ENCODE measurements at regions not wholly inside any gene's neighbourhood (a gene's known extent, or its start where the extent isn't known, plus 50 kb on each side); places are given as distances from the start of the nearest gene placed in this dataset.

- no peak for DNase-seq
- ChIA-PET CTCF (no interaction called here), POLR2A (no interaction called here)
- Mint-ChIP-seq H3K27ac (no peak overlapping the region), H3K4me1 (no peaks in the 10 kb centered on the region), H3K36me3 (ENCODE audit: low read depth) (no peaks in the 10 kb centered on the region), H3K27me3 (no peaks in the 10 kb centered on the region), H3K4me3 (no peak overlapping the region), H3K9me3 (peaks cover 7% of the 10 kb centered on the region)
- no peak for TF ChIP-seq CTCF (IDR thresholded peaks at IDR 0.05)
- intact Hi-C loops (cut with micrococcal nuclease): no loop called here
- ATAC-seq (ENCODE audit: low read depth): no peak
Observed at GRCh38 chr16:63617990-63618763, 1503.7 kb downstream of the CDH11 start.

GRCh38 chr16:63617047-63617989, 1504.5 kb downstream of the CDH11 start:
- POLR2A ChIA-PET: no interaction called here
- DNase-seq (no peak), ATAC-seq (ENCODE audit: low read depth) (no peak)
- TF ChIP-seq CTCF (IDR thresholded peaks at IDR 0.05): no peak
- CTCF ChIA-PET: no interaction called here
- H3K36me3 Mint-ChIP-seq (ENCODE audit: low read depth): no peaks in the 10 kb centered on the region
- no peak overlapping the region for H3K27ac Mint-ChIP-seq
- H3K9me3 Mint-ChIP-seq: peaks cover 14% of the 10 kb centered on the region
- intact Hi-C loops (cut with micrococcal nuclease): no loop called here
- no peaks in the 10 kb centered on the region for H3K27me3 Mint-ChIP-seq
- no peaks in the 10 kb centered on the region for H3K4me1 Mint-ChIP-seq
- H3K4me3 Mint-ChIP-seq: no peak overlapping the region

- no peak for ATAC-seq (ENCODE audit: low read depth)
- intact Hi-C loops (cut with micrococcal nuclease): no loop called here
- Mint-ChIP-seq H3K4me1 (no peaks in the 10 kb centered on the region), H3K9me3 (peaks cover 22% of the 10 kb centered on the region), H3K4me3 (no peak overlapping the region), H3K27me3 (no peaks in the 10 kb centered on the region), H3K27ac (no peak overlapping the region), H3K36me3 (ENCODE audit: low read depth) (no peaks in the 10 kb centered on the region)
- ChIA-PET POLR2A (no interaction called here), CTCF (no interaction called here)
- no peak for TF ChIP-seq CTCF (IDR thresholded peaks at IDR 0.05)
- no peak for DNase-seq
Observed at GRCh38 chr16:63614429-63614828, 1507.4 kb downstream of the CDH11 start.

- Mint-ChIP-seq H3K36me3 (ENCODE audit: low read depth) (no peaks in the 10 kb centered on the region), H3K4me1 (no peaks in the 10 kb centered on the region), H3K27me3 (no peaks in the 10 kb centered on the region), H3K27ac (no peak overlapping the region), H3K9me3 (peaks cover 23% of the 10 kb centered on the region), H3K4me3 (no peak overlapping the region)
- POLR2A ChIA-PET: no interaction called here
- ATAC-seq (ENCODE audit: low read depth) (no peak), DNase-seq (no peak)
- intact Hi-C loops (cut with micrococcal nuclease): no loop called here
- CTCF ChIA-PET: no interaction called here
- TF ChIP-seq CTCF (IDR thresholded peaks at IDR 0.05): no peak
Observed at GRCh38 chr16:63613701-63614100, 1508.2 kb downstream of the CDH11 start.

GRCh38 chr16:63612462-63613227, 1509.2 kb downstream of the CDH11 start:
- intact Hi-C loops (cut with micrococcal nuclease): no loop called here
- no peak for ATAC-seq (ENCODE audit: low read depth)
- no peak overlapping the region for H3K27ac Mint-ChIP-seq
- ChIA-PET POLR2A (no interaction called here), CTCF (no interaction called here)
- H3K36me3 Mint-ChIP-seq (ENCODE audit: low read depth): no peaks in the 10 kb centered on the region
- no peak overlapping the region for H3K4me3 Mint-ChIP-seq
- peaks cover 23% of the 10 kb centered on the region for H3K9me3 Mint-ChIP-seq
- H3K4me1 Mint-ChIP-seq: no peaks in the 10 kb centered on the region
- no peak for DNase-seq
- no peaks in the 10 kb centered on the region for H3K27me3 Mint-ChIP-seq
- TF ChIP-seq CTCF (IDR thresholded peaks at IDR 0.05): no peak

Data from activated B cell treated with CpG ODN at 0.5 μM for 24 hours (primary cell).